ENCODE measurements at regions not wholly inside any gene's neighbourhood (a gene's known extent, or its start where the extent isn't known, plus 50 kb on each side); places are given as distances from the start of the nearest gene placed in this dataset.
"Not testable (repeated sequence)": the region's sequence is repeated elsewhere in the genome, so short reads cannot be mapped to it uniquely, and the experiment has no call there.

DNA sequence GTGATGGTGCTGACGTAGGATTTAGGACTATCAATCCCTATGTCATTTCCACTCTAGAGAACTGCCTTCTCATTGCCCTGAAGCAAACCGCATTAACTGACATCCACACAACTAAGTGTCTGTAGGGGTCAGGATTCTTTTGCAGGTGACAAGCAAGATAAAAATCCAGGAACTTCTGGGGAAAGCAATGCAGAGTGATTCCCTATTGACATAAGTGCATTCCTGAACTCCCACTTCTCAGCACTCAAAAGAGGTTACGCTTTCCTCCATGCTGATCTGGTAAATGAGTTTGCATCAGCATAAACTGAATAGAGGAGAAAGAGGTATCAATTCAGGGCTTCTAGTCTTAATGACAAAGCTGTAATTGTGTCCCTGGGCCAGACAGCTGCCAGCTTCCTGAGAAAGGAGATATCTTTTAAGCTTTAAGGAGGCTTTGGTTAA lies 224.6 kb upstream of the ISX start:
- no peak overlapping the region for H3K4me3 ChIP-seq (ENCODE audit: low read length)
- H2AFZ ChIP-seq (ENCODE audit: low read depth, low read length), result no peak overlapping the region
- H3K4me1 ChIP-seq (ENCODE audit: insufficient read depth, low read length), result no peaks in the 10 kb centered on the region
- no peaks in the 10 kb centered on the region for H3K36me3 ChIP-seq (ENCODE audit: insufficient read depth, low read length)
- H3K27me3 ChIP-seq (ENCODE audit: insufficient read depth, low read length), result no peaks in the 10 kb centered on the region
- no peaks in the 10 kb centered on the region for H3K9me3 ChIP-seq (ENCODE audit: low read length)

- Histone ChIP-seq H3K4me1 (ENCODE audit: insufficient read depth, low read length) (no peaks in the 10 kb centered on the region), H3K9me3 (ENCODE audit: low read length) (no peaks in the 10 kb centered on the region), H3K36me3 (ENCODE audit: insufficient read depth, low read length) (no peaks in the 10 kb centered on the region), H3K4me3 (ENCODE audit: low read length) (no peak overlapping the region), H3K27me3 (ENCODE audit: insufficient read depth, low read length) (no peaks in the 10 kb centered on the region), H2AFZ (ENCODE audit: low read depth, low read length) (no peak overlapping the region)
These were observed 224.0 kb upstream of the ISX start for GRCh38 chr22:34841911-34842310.

- no peak overlapping the region for H2AFZ ChIP-seq (ENCODE audit: low read depth, low read length)
- no peaks in the 10 kb centered on the region for H3K36me3 ChIP-seq (ENCODE audit: insufficient read depth, low read length)
- no peaks in the 10 kb centered on the region for H3K27me3 ChIP-seq (ENCODE audit: insufficient read depth, low read length)
- no peak overlapping the region for H3K4me3 ChIP-seq (ENCODE audit: low read length)
- no peaks in the 10 kb centered on the region for H3K9me3 ChIP-seq (ENCODE audit: low read length)
- H3K4me1 ChIP-seq (ENCODE audit: insufficient read depth, low read length), result no peaks in the 10 kb centered on the region
These were observed 223.3 kb upstream of the ISX start for GRCh38 chr22:34842630-34843029.

- not testable (repeated sequence) for H3K4me3 ChIP-seq (ENCODE audit: low read length); H3K9me3 ChIP-seq (ENCODE audit: low read length); H3K4me1 ChIP-seq (ENCODE audit: insufficient read depth, low read length); H2AFZ ChIP-seq (ENCODE audit: low read depth, low read length); H3K27me3 ChIP-seq (ENCODE audit: insufficient read depth, low read length); H3K36me3 ChIP-seq (ENCODE audit: insufficient read depth, low read length)
These were observed 222.2 kb upstream of the ISX start for GRCh38 chr22:34843743-34844142.

DNA sequence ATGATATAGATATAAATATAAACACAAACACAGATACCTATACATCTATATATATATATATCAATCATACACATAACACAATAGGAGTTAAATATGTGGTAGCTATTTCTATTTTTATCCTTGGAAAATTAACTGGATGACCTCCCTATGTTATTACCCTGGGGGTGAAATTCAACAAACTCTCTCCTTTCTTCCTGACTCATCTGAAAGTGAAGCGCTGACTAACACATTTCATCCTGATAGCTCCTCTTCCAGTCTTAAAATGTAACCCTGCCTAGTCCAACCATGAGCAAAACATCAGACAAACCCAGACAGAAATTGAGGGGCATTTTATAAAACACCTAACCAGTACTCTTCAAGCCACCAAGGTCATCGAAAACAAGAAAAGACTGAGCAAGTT lies 220.6 kb upstream of the ISX start:
- no peak overlapping the region for H2AFZ ChIP-seq (ENCODE audit: low read depth, low read length)
- H3K36me3 ChIP-seq (ENCODE audit: insufficient read depth, low read length), result no peaks in the 10 kb centered on the region
- no peaks in the 10 kb centered on the region for H3K9me3 ChIP-seq (ENCODE audit: low read length)
- no peaks in the 10 kb centered on the region for H3K4me1 ChIP-seq (ENCODE audit: insufficient read depth, low read length)
- H3K27me3 ChIP-seq (ENCODE audit: insufficient read depth, low read length), result no peaks in the 10 kb centered on the region
- H3K4me3 ChIP-seq (ENCODE audit: low read length), result no peak overlapping the region

- no peaks in the 10 kb centered on the region for H3K4me1 ChIP-seq (ENCODE audit: insufficient read depth, low read length)
- H3K4me3 ChIP-seq (ENCODE audit: low read length), result no peak overlapping the region
- no peak overlapping the region for H2AFZ ChIP-seq (ENCODE audit: low read depth, low read length)
- H3K36me3 ChIP-seq (ENCODE audit: insufficient read depth, low read length), result no peaks in the 10 kb centered on the region
- H3K9me3 ChIP-seq (ENCODE audit: low read length), result no peaks in the 10 kb centered on the region
- no peaks in the 10 kb centered on the region for H3K27me3 ChIP-seq (ENCODE audit: insufficient read depth, low read length)
These were observed 218.9 kb upstream of the ISX start for GRCh38 chr22:34847072-34847471.

DNA sequence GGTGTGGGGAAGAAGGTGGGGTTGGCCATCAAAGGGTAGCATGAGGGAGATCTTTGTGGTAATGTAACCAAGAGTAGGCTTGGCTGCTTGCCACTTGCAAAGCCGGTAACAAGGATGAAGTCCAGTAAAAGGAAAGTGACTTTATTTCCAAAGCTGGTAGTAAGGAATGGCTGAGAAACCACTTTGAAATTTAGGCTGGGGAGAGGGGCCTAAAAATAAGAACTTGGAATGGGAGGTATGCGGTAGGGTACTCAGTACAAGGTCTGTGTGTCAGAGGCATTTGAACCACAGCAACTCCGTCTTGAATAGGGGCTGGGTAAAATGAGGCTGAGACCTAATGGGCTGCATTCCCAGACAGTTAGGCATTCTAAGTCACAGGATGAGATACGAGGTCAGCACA lies 216.0 kb upstream of the ISX start:
- Histone ChIP-seq H3K9me3 (ENCODE audit: low read length) (no peaks in the 10 kb centered on the region), H3K4me1 (ENCODE audit: insufficient read depth, low read length) (no peaks in the 10 kb centered on the region), H2AFZ (ENCODE audit: low read depth, low read length) (no peak overlapping the region), H3K27me3 (ENCODE audit: insufficient read depth, low read length) (no peaks in the 10 kb centered on the region), H3K36me3 (ENCODE audit: insufficient read depth, low read length) (no peaks in the 10 kb centered on the region), H3K4me3 (ENCODE audit: low read length) (no peak overlapping the region)

- H3K4me3 ChIP-seq (ENCODE audit: low read length), result no peak overlapping the region
- no peaks in the 10 kb centered on the region for H3K4me1 ChIP-seq (ENCODE audit: insufficient read depth, low read length)
- H2AFZ ChIP-seq (ENCODE audit: low read depth, low read length), result no peak overlapping the region
- no peaks in the 10 kb centered on the region for H3K27me3 ChIP-seq (ENCODE audit: insufficient read depth, low read length)
- H3K36me3 ChIP-seq (ENCODE audit: insufficient read depth, low read length), result no peaks in the 10 kb centered on the region
- no peaks in the 10 kb centered on the region for H3K9me3 ChIP-seq (ENCODE audit: low read length)
These were observed 213.9 kb upstream of the ISX start for GRCh38 chr22:34851918-34852662.

DNA sequence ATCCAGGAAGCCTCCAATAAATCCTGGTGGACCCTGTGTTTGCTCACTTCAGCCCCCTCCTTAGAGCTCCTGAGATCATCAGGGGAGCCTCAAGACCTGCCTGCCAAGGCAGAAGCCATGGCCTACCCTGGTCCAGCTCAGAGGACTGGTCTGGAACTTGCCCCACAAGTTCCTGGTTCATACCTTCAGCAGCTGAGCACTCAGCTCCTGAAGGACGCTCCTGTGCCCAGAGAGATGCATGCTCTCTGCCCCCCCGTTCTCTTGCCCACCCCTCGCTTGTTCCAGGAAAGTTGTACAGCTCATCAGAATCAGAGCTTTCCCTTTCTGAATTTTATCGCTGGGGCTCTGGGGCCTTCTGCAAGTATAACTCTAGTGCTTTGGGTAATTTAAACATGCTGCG lies 210.5 kb upstream of the ISX start:
- Histone ChIP-seq H3K9me3 (ENCODE audit: low read length) (no peaks in the 10 kb centered on the region), H3K4me1 (ENCODE audit: insufficient read depth, low read length) (no peaks in the 10 kb centered on the region), H2AFZ (ENCODE audit: low read depth, low read length) (no peak overlapping the region), H3K36me3 (ENCODE audit: insufficient read depth, low read length) (no peaks in the 10 kb centered on the region), H3K4me3 (ENCODE audit: low read length) (no peak overlapping the region), H3K27me3 (ENCODE audit: insufficient read depth, low read length) (no peaks in the 10 kb centered on the region)

DNA sequence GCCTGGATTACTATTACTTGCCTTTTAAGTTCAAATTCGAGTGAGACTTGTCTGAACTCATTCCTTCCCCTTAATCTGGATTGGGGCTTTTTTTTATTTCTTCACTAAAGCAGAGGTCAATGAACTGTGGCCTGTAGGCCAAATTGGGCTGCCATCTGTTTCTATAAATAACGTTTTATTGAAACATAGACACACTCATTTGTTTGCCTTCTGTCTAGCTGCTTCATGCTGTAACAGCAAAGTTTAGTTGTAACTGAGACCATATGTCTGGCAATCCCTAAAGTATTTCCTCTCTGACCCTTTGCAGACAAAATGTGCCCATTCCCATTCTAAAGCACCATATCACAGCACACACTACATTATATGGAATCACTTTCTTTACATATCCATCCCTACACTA lies 207.9 kb upstream of the ISX start:
- Histone ChIP-seq H2AFZ (ENCODE audit: low read depth, low read length) (no peak overlapping the region), H3K36me3 (ENCODE audit: insufficient read depth, low read length) (no peaks in the 10 kb centered on the region)

DNA sequence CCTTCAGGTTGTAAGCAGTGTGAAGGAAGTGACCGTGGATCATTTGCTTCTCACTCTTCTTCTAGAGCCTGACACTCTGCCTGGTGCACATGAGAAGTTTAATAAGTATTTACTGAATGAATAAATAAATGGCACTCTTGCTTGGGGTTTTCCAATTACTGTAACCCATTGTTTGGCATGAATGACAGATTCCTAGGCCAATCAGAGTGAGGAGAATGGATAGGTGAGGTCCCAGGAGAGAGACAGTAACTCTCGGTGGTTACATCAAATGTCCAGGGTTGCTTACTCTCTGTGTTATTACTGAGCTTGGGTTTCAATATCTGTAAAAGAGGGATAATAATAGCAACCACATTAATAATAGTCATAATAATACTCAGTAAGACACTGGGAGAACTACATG lies 204.2 kb upstream of the ISX start:
- no peaks in the 10 kb centered on the region for H3K4me1 ChIP-seq (ENCODE audit: insufficient read depth, low read length)
- H3K9me3 ChIP-seq (ENCODE audit: low read length), result no peaks in the 10 kb centered on the region
- H3K36me3 ChIP-seq (ENCODE audit: insufficient read depth, low read length), result no peaks in the 10 kb centered on the region
- H3K4me3 ChIP-seq (ENCODE audit: low read length), result no peak overlapping the region
- H3K27me3 ChIP-seq (ENCODE audit: insufficient read depth, low read length), result no peaks in the 10 kb centered on the region
- no peak overlapping the region for H2AFZ ChIP-seq (ENCODE audit: low read depth, low read length)

More for the DNA sequence above, 207.9 kb upstream of the ISX start:
- Histone ChIP-seq H3K9me3 (ENCODE audit: low read length) (no peaks in the 10 kb centered on the region), H3K27me3 (ENCODE audit: insufficient read depth, low read length) (no peaks in the 10 kb centered on the region), H3K4me3 (ENCODE audit: low read length) (no peak overlapping the region), H3K4me1 (ENCODE audit: insufficient read depth, low read length) (no peaks in the 10 kb centered on the region)

DNA sequence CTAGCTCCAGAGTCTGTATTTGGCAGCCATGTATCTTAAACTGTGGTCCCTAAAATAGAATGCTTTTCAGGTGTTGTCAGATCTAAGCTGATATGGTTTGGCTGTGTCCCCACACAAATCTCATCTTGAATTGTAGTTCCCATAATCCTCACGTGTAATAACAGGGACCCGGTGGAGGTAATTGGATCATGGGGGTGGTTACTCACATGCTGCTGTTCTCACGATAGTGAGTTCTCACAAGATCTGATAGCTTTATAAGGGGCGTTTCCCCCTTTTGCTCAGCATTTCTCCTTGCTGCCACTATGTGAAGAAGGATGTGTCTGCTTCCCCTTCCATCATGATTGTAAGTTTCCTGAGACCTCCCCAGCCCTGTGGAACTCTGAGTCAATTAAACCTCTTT lies 199.9 kb upstream of the ISX start:
- no peak overlapping the region for H2AFZ ChIP-seq (ENCODE audit: low read depth, low read length)
- no peaks in the 10 kb centered on the region for H3K36me3 ChIP-seq (ENCODE audit: insufficient read depth, low read length)
- H3K27me3 ChIP-seq (ENCODE audit: insufficient read depth, low read length), result no peaks in the 10 kb centered on the region
- no peak overlapping the region for H3K4me3 ChIP-seq (ENCODE audit: low read length)
- no peaks in the 10 kb centered on the region for H3K9me3 ChIP-seq (ENCODE audit: low read length)
- no peaks in the 10 kb centered on the region for H3K4me1 ChIP-seq (ENCODE audit: insufficient read depth, low read length)

DNA sequence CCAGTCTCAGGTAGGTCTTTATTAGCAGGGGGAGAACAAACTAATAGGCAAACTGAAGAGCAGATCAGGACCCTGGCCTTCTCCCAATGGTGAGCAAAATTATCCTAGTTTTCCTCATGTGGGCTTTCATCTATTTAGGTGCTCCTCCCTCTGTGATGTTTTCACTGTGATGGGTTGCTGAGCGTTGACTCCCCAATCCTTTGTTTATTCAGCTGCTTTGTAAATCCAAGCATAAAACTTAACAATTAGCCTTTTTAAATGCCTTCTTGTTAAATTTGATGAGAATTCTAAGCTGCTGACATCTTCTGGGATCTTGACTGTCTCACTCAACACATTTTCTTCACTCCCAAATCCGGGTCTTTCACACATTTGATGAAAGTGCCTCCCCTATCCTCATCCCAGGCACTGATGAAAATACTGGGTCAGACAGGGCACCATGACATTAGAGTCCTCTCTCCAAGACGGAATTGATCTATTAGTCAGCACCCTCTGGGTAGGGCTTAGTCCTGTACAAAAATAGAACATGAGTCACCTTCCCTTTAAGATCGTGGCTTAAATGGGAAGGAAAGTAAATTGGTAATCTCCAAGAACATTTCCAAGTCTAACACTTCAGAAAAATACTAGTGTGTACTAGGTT lies 199.3 kb upstream of the ISX start:
- Histone ChIP-seq H3K4me3 (ENCODE audit: low read length) (no peak overlapping the region), H3K4me1 (ENCODE audit: insufficient read depth, low read length) (no peaks in the 10 kb centered on the region), H3K9me3 (ENCODE audit: low read length) (no peaks in the 10 kb centered on the region), H3K27me3 (ENCODE audit: insufficient read depth, low read length) (no peaks in the 10 kb centered on the region), H2AFZ (ENCODE audit: low read depth, low read length) (no peak overlapping the region), H3K36me3 (ENCODE audit: insufficient read depth, low read length) (no peaks in the 10 kb centered on the region)

DNA sequence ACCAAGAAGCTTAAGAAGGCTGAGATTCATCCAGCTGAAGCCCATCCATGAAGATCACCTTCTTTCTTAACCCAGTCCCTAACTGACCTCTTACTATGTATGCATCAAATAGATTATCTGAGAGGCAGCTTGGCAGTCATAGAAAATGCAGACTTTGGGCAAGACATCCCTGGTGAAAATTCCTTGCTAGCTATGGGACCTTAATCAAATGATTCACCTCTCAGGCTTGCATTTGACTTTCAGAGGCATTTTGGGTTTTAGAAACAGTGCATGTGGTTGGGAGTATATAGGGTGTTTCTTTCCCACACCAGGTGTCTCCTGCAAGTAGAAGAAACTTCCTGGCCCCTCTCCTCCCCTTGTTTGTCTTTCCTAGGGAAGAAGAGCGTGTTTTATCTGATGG lies 188.5 kb upstream of the ISX start:
- Histone ChIP-seq H3K27me3 (ENCODE audit: insufficient read depth, low read length) (no peaks in the 10 kb centered on the region), H3K36me3 (ENCODE audit: insufficient read depth, low read length) (no peaks in the 10 kb centered on the region), H2AFZ (ENCODE audit: low read depth, low read length) (no peak overlapping the region), H3K9me3 (ENCODE audit: low read length) (no peaks in the 10 kb centered on the region), H3K4me3 (ENCODE audit: low read length) (no peak overlapping the region), H3K4me1 (ENCODE audit: insufficient read depth, low read length) (no peaks in the 10 kb centered on the region)
